ENCODE measurements at regions not wholly inside any gene's neighbourhood (a gene's known extent, or its start where the extent isn't known, plus 50 kb on each side); places are given as distances from the start of the nearest gene placed in this dataset.

- DNase-seq (ENCODE audit: low spot score), result no peak
These were observed 94.6 kb downstream of the SPP2 start for GRCh38 chr2:234145057-234145456.

GRCh38 chr2:234143896-234144295 lies 93.4 kb downstream of the SPP2 start:
- POLR2A ChIA-PET, result interaction anchor here (1.2 kb wide), 1 partner anchor 23 kb away, joined by 4 read pairs; no protein-coding TSS in a partner anchor

More at GRCh38 chr2:234145057-234145456, 94.6 kb downstream of the SPP2 start:
- H4K20me1 ChIP-seq (ENCODE audit: insufficient read depth, low read length), result no peaks in the 10 kb centered on the region
- BruUV-seq (replicated peaks), result no TSS peak
- H3K4me2 ChIP-seq (ENCODE audit: low read length), result no peak overlapping the region
- no peak overlapping the region for H3K27ac ChIP-seq (ENCODE audit: low read depth, low read length, poor library complexity, severe bottlenecking)
- H3K79me2 ChIP-seq (ENCODE audit: insufficient read depth, low read depth, low read length), result no peaks in the 10 kb centered on the region
- peaks cover 6% of the 10 kb centered on the region; the same call in 1 of the 2 replicates for H3K9me3 ChIP-seq (ENCODE audit: low read length)
- intact Hi-C loops (cut with micrococcal nuclease; ENCODE audit: unreplicated experiment), result no loop called here
- TF ChIP-seq EZH2phosphoT487 (IDR thresholded peaks at IDR 0.05; ENCODE audit: borderline replicate concordance, low read depth, low read length) (no peak), CTCF (conservative IDR thresholded peaks at IDR 0.05; ENCODE audit: low read length) (no peak)
- ChIA-PET POLR2A (no interaction called here), CTCF (ENCODE audit: unreplicated experiment) (no interaction called here)
- no peak overlapping the region for H2AFZ ChIP-seq (ENCODE audit: low read length)
- H3K4me3 ChIP-seq (ENCODE audit: low read depth, low read length, poor library complexity, severe bottlenecking), result no peak overlapping the region
- no peaks in the 10 kb centered on the region for H3K9me2 ChIP-seq (ENCODE audit: insufficient read depth, low read length)
- peaks cover 20% of the 10 kb centered on the region for H3K4me1 ChIP-seq (ENCODE audit: insufficient read depth, low read length, poor library complexity, severe bottlenecking)
- H3K36me3 ChIP-seq (ENCODE audit: insufficient read depth, low read length), result no peaks in the 10 kb centered on the region

More at GRCh38 chr2:234143896-234144295, 93.4 kb downstream of the SPP2 start:
- H3K36me3 ChIP-seq (ENCODE audit: insufficient read depth, low read length), result no peaks in the 10 kb centered on the region
- H3K27ac ChIP-seq (ENCODE audit: low read depth, low read length, poor library complexity, severe bottlenecking), result no peak overlapping the region
- intact Hi-C loops (cut with micrococcal nuclease; ENCODE audit: unreplicated experiment), result no loop called here
- no peaks in the 10 kb centered on the region for H4K20me1 ChIP-seq (ENCODE audit: insufficient read depth, low read length)
- CTCF ChIA-PET (ENCODE audit: unreplicated experiment), result no interaction called here
- BruUV-seq (replicated peaks), result no TSS peak
- DNase-seq (ENCODE audit: low spot score), result no peak
- peaks cover 20% of the 10 kb centered on the region for H3K4me1 ChIP-seq (ENCODE audit: insufficient read depth, low read length, poor library complexity, severe bottlenecking)
- TF ChIP-seq CTCF (conservative IDR thresholded peaks at IDR 0.05; ENCODE audit: low read length) (no peak), EZH2phosphoT487 (IDR thresholded peaks at IDR 0.05; ENCODE audit: borderline replicate concordance, low read depth, low read length) (no peak)
- no peak overlapping the region for H2AFZ ChIP-seq (ENCODE audit: low read length)
- no peak overlapping the region for H3K4me2 ChIP-seq (ENCODE audit: low read length)
- no peaks in the 10 kb centered on the region for H3K9me2 ChIP-seq (ENCODE audit: insufficient read depth, low read length)
- H3K79me2 ChIP-seq (ENCODE audit: insufficient read depth, low read depth, low read length), result no peaks in the 10 kb centered on the region
- H3K9me3 ChIP-seq (ENCODE audit: low read length), result no peaks in the 10 kb centered on the region
- H3K4me3 ChIP-seq (ENCODE audit: low read depth, low read length, poor library complexity, severe bottlenecking), result no peak overlapping the region
